NCI-H510A treated with DMSO at 0.1 percent for 48 hours (cell line): ENCODE measurements at regions not wholly inside any gene's neighbourhood (a gene's known extent, or its start where the extent isn't known, plus 50 kb on each side); places are given as distances from the start of the nearest gene placed in this dataset.

Experiments used
- DNase-seq: peaks from one replicate; lab custom pipeline; 2025; lab: John Stamatoyannopoulos, UW

DNA sequence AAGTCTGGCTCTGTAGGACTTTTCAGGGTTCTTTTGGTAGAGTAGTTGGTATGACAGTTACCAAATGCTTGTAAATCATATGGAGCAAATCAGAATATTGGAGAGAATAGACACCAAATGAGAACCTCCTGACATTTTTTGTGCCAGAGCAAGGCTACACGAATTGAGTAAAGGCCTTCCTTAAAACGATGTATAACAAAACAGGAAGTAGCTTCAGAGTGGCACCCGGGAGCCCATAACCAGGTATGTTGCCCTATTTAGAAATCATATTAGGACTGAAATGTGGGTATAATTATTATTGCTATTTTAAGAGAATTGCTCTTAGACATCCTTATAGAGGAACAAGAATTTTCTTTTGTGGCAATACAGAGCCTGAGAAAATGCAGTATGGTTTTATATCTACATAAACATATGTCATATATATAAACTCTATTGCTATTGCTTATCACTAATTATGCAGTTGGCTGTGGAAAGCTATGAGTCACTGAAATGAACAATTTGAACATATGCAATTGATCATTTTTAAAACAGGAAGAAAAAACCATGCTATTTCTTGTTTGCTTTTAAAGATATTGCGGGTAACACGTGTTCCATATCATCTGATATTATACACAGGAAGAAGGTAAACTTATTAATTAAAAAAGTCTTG is 197.4 kb upstream of the MTPN start:
- DNase-seq = no peak

DNA sequence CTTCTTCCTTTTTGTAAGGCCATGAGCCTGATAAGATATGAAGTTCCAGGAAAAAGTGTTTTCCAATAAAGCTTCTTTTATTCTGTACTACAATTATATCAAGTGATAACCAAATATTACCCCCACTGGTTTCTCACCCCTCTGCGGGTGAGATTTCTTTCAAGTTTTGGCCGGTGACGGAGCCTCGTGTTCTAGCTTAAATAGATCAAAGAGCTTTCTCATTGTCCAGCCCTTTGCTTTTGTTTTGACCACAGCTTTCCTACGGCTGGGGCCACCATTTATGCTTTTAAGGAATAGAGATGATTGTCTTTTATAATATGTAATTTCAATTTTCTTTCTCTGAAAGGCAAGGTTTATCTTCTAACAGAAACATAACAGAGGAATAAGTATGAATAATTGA is 196.7 kb upstream of the MTPN start:
- no peak for DNase-seq

DNA sequence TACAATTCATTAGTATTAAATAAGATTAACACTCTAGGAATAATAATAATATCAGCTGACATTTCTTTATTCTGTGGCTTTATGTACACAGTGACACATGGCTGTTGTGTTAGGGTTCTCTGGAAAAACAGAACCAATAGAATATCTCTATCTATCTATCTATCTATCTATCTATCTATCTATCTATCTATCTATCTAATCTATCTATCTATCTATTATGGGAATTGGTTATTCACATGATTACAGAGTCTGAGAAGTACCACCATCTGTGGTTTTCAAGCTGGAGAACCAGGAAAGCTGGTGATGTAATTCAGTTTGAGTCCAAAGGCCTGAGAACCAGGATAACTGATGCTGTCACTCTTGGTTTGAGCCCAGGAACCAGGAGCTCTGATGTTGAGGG is 194.1 kb upstream of the MTPN start:
- no peak for DNase-seq

DNA sequence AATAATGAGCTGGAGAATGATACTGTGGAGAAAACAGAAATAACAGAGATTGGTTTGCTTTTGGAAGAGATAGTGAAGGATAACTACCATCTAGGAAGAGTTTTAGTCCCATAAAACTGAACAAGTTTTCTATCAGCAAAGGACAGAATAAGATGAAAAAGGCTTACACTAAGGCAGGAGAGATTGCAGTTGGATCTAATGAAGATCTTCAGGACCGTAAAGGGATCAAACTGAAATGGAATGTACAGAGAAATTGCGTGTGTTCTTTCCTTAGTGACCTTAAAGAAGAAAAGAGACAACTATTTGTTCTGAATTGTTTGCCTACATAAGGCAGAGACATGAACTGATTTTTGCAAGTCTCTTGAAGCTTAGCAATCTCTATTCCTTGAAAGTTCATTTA is 191.7 kb upstream of the MTPN start:
- DNase-seq = no peak

DNA sequence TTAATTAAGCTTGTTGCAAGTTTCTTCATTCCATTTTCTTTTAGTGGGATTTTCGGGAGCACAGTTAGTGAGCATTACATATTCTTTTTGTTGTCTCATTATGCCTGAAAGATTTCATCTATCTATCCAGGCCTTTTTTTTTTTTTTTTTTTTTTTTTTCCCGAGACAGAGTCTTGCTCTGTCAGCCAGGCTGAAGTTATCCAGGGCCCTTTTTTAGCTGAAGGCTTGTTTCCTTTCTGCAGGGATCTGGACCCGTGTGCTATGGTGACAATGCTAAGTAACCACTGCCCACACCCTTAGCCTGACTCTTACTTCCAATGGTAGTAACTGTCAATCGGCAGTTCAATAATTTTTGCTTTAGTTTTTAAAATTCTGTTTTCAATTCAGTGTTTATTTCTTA is 190.8 kb upstream of the MTPN start:
- no peak for DNase-seq

DNA sequence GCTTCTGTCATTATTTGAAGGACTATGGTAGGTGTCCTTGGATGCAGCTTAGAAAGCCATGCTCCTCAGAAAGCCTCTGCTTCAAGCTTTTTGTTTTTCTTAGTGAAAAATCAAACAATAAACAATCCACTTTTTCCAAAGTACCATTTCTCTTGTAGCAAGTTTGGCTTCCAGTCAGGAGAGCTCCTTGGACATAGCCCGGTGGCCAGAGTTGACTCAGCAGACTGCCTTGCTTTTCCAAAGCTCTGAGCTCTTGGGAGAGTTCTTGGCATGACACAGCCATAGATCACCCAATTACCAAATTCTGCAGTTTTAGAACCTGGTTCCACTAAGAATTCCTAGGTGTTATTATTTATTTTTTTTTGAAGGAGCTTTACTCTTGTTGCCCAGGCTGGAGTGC is 189.4 kb upstream of the MTPN start:
- DNase-seq = no peak

DNA sequence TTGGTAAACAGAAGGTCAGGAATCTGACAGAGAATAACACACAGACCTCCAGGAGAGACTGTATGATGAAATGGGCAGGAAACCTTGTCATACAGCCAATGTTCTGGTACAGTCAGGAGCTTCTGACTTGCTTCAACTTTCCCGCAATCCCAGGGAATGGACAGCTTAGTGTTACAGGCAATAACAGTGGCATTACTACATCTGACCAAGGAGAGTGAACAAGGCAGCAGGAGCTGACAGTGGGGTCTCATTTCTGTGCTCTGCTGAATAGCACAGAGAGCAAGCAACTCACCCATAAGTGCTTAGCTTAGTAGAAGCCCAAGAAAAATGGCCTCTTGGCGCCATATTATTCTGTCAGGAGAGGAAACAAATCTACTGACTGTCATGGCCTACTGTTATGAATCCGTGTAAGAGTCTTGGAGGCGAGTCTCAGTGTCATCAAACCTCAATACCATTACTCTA is 186.2 kb upstream of the MTPN start:
- DNase-seq = no peak

DNA sequence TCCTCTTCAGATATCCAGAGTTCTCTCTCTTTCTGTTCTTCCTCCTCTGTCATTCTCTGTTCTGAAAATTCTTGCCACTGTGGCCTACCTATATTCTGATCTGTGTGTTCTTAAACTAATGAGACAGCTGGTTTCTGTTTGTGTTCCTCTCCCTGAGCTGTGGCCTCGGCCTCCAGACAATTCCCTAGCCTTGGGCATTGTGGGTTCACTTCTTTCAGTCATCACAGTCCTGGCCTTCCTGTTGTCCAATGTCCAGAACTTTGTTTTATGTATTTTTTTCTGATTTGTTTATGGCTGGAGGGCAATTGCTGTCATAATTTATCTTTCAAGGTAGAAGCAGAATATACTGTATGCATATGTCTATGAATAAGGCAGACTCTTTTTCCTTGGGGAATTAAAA is 173.2 kb upstream of the MTPN start:
- no peak for DNase-seq

DNA sequence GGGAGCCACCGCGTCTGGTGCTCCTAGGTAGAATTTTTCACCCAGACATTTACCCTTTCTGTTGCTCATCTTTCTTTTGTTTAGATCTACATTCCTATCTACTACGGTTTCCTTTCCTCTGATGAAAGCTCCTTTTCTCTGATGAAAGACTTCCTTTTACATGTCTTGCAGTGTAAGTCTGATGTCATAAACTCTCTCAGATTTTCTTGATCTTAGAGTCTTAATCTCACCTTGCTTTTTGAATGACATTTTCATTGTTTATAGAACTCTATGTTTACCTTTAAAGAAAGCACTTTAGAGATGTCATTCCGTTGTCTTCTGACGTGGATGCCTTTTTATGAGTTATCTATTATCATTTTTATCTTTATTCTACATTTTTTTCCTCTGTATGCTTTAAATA is 171.8 kb upstream of the MTPN start:
- no peak for DNase-seq

DNA sequence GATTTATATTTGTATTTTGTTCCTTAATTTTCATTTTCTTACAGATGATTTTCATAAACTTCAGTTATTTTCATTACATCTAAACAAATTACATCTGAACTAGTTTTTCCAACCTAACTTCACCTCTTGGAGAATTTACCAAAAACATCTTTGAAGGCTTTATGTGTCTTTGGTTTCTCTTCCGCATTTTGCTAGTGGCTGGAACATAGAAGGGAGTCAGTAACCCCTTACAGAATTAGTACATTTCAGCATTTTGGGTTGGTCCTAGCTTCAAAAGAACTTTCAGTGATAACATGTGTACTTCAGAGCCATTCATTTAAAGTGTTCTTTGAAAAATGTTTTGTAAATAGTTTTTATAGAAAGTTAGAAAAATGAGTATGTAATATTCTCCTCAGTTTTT is 169.8 kb upstream of the MTPN start:
- no peak for DNase-seq

DNA sequence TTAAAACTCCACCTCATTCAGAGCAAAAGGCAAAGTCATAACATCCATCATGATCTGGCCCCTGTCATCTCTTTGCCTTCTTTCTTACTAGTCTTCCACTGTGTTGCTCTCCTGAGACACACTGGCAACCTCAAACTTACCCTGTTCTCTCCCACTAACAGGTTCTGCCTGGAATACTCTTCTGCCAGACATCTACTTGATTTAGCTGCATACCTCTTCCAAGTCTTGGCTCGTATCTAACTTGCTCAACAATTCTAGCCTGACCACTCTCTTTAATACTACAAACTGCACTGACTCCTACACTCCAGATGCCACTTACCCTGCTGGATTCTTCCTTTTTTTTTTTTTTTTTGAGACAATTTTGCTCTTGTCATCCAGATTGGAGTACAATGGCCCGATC is 167.0 kb upstream of the MTPN start:
- no peak for DNase-seq

DNA sequence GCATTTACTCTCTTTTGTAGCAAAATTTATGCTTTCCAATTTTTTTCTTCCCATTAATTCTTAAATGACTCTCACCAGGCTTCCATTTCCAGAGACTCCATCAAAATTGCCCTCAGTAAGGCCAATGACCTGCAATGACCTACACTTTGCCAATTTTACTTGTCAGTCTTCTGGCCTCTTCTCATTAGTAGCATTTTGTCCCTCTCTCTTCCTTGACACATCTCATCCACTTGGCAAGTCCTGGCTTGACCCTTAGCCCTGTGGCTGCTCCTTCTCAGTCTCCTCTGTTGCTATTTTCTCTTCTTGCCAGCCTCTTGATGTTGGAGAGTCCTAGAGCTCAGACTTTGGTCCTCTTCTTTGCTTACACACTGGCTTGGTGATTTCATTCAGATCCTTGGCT is 166.1 kb upstream of the MTPN start:
- no peak for DNase-seq

DNA sequence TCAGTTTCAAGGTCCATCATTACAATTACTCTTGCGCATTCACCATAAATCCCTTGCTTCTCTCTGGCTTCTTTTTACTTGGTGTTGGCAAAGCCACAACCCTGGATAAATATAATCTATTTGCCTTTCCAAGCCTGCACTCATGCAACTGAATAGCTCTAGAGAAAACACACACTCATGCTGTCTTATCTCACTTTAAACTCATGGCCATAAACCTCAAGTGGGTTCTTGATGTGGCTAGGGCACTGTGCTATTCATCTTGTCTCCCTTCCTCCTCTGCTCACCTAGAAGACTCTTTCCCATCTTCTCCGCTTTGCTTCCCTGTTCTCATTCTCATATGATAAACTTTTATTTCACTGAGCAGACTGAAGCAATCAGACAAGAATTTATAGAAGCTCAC is 165.4 kb upstream of the MTPN start:
- peak; percentile 60 for DNase-seq

DNA sequence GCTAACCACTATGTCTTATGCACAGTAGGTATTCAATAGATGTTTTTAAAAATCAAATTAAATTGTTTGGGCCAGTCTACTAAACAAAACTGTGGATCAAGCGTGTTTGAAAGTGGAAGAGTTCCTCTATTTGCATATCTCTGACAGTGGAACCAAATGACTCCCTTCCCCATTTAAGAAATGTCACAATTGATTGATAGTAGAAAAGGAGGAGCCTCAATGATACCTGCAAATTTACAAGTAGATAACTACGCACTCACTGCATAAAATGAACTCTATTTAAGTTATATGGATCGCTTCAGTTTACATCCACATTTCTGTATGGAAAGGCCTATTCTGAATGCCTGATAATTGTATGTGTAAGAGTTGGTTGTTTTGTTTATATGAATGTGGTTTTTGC is 163.3 kb upstream of the MTPN start:
- no peak for DNase-seq

DNA sequence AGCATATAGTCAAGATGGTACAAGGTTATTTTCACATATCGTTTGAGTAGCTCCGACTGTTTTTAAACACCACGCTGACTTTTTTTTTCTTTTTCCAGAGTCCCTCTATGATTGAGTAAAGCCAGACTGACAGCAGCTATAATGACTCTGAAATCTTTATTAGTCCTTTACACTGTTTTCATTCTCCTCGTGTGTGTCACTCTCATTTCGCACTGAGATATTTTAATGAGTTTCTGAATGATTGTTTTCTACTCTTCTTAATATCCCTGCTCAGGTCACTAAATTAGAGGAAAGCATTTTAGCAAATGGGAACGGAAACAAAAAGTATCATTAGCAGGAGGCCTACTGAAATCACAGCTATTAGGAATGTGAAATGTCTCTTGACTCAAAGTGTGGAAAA is 162.3 kb upstream of the MTPN start:
- DNase-seq = no peak

DNA sequence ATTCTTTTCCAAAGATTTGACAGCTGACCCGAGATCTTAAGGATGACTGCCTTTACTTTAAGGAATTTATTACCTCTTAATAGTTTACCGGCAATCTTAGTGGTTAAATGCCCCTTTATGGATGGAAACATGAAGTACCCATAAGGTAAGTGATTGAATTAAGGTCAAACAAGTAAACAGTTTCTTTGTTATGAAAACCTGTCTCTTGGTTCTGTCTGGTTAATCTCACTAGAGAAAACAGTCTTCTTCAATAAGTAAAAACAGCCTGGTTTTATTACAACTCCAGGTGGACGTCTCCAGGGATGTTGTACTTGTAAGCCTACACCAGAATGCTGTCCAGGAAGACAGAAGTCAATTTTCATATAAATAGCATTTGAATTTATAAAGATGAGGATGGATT is 161.8 kb upstream of the MTPN start:
- no peak for DNase-seq

DNA sequence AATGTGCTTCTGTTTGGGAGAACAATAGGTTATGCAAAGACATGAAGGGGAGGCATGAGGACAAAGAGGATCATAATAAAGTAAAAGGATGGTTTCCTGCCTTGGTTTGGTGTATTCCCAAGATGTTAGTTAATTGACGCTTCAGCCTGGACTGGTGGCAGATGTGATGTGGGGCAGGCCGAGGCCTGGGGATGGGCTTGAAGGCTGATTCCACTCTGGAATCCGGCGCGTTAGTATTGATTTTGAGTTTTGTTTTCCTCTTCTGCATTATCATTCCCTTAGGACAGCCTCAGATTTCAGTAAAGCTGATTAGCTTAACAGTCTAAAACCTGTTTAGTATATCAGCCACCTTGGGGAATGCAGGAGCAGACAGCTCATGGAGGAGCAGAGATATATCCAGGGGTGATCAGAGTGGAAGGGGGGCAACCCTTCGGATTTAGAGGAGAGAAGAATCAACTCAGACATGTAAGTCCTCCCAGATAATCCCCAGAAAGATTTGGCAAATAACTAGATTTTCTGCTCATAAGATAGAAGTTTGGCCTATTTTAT is 159.8 kb upstream of the MTPN start:
- no peak for DNase-seq

DNA sequence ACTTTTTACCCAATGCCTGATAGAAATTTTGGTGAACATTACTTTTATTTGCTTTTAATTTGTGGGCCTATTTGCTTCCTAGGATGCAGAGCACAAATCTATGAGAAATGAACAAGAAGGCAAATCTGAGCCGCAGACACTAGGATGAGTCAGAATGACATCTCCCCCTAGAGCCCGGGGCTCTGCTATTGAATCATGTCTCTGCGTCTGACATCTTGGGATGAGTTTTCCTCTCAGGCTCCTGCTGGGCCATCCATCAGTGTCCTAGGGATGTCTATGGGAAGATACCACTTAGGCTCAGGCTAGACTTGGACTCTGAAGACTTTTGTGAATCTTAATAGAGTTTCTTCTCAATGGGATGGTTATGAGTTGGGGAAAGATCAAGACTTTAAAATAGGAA is 157.3 kb upstream of the MTPN start:
- no peak for DNase-seq

DNA sequence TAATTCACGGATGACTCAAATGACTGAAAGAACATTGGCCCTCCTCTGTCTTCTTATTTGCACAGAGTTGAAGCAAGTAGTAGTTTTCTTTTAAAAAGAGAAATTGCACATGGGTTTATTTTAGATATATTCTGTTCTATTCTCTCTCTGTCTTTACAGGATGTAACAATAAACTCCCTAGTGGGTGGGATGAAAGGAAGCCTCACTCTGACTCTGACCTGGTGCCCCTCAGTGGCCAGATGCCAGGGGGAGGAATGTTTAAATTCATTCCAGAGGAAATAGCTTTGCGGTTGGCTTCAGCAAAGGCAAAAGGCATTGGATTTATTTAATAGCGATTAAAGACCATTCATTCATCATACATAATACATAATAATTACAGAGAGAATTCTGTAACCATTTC is 156.4 kb upstream of the MTPN start:
- DNase-seq = no peak

DNA sequence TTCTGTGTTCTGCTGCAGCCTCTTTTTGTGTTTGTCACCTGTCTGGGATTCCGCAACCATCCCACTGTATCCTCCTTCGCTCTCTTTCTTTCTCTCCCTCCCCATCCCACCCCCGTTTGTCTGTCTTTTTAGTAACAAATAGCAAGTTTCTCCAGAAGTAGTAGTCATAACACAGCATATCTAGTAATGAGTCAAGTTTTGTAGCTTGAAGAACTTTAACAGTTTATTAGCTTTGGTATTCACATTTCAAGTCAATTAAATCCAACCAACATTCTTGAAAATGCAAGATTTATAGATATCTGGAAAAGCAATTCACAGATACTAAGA is 154.1 kb upstream of the MTPN start:
- no peak for DNase-seq

DNA sequence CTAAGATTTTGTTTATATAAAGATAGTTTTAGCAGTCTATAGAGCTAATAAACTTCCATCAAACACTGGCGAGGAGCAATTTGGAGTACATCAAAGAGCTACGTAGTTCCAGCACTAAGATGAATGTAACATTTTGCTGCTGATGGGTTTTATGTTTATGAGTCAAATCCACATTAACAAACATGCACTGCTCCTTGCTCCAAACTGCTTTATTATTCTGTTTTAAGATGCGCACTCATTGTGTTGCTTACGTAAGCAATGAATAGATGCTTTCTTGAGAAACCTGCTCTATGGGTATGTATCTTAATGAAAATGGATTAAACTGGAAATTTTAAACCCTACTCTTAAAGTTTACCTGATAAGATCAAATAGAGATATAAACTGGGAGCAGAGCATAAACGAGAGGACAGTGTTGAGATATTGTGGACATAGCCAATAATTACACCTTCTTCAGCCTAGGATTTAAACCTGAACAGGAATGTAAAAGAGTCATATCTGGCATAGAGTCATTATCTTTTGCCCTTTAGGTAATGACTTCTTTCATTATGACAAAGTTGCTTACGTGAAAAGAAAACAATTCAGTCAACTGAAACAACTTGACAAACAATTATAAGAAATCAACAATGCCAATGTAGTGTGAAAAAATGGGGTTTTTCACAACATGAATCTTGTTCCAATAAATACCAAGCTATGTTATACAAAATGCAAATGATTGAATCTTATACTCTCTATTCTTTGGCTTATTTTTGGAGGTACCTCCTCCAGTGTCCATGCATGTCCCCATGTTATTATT is 153.5 kb upstream of the MTPN start:
- no peak for DNase-seq

DNA sequence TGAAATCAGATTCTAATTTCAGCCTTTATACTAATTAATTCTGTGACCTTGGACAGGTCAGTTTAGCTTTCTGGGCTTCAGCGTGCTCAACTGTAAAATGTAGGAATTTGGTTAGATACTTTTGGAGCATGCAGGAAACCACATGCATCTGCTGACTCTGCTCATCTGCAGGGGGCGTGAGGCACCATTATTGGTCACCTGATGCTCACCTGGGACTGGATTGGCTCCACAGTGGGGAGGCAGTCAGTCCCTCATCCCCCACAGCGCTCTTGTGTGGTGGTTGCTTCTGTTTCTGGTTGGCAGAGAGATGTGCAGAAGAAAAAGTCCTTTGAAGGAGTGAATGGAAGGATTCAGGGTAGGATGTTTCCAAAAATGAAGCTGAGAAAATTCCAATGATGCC is 150.9 kb upstream of the MTPN start:
- no peak for DNase-seq

DNA sequence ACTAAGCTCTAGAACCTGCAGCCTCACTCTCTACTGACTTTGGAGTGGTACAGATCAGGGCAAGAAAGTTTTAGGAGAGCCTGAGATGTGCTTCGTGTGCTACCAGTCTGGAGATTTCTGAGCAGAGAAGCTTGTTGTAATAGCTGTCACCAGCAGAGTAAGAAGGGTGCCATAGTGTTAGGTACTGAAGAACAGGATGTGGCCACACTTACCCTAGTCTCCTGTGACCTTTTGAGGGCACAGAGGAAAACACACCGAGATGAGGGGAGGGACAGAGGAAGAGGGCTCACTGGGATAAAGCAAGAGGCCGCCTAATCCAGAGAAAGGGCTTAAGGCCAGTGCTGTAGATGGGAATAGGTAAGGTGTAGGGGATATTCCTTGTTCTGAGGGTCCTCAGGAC is 146.2 kb upstream of the MTPN start:
- no peak for DNase-seq

DNA sequence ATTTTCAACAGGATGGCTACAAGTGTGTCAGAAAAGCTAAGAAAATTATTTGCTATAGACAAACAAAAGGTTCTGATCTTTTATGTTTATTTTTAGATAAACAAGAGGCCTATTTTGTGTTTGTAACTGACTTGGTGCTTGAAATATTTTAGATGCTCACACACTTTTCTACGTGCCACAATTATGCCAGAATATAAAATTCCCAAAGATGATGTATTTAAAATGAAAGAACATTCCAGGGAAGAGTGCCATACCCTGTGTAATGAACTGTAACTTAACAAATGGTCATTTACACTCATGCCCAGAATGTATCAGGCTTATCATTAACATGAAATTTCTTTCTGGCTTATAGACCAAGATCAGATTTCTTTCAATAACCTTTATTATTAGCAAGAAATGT is 144.9 kb upstream of the MTPN start:
- no peak for DNase-seq
